DOHH2 (cell line): ENCODE measurements at regions not wholly inside any gene's neighbourhood (a gene's known extent, or its start where the extent isn't known, plus 50 kb on each side); places are given as distances from the start of the nearest gene placed in this dataset.

Experiments used
- CTCF ChIP-seq: fragments of 200-600 bp; sonication (generic); IDR thresholded peaks from one replicate; pipeline ENCODE4 v1.5.1; 2014; ENCODE audit warnings: antibody characterized with exemption, mild to moderate bottlenecking, low read depth, low read length; ENCODE audit not compliant: poor library complexity, severe bottlenecking
- EZH2phosphoT487 ChIP-seq: fragments of 200-600 bp; sonication (generic); IDR thresholded peaks from 2 replicates; pipeline ENCODE4 v1.6.1; 2017; ENCODE audit warnings: borderline replicate concordance, mild to moderate bottlenecking, antibody characterized with exemption, low read length, moderate library complexity, mixed read lengths

DNA sequence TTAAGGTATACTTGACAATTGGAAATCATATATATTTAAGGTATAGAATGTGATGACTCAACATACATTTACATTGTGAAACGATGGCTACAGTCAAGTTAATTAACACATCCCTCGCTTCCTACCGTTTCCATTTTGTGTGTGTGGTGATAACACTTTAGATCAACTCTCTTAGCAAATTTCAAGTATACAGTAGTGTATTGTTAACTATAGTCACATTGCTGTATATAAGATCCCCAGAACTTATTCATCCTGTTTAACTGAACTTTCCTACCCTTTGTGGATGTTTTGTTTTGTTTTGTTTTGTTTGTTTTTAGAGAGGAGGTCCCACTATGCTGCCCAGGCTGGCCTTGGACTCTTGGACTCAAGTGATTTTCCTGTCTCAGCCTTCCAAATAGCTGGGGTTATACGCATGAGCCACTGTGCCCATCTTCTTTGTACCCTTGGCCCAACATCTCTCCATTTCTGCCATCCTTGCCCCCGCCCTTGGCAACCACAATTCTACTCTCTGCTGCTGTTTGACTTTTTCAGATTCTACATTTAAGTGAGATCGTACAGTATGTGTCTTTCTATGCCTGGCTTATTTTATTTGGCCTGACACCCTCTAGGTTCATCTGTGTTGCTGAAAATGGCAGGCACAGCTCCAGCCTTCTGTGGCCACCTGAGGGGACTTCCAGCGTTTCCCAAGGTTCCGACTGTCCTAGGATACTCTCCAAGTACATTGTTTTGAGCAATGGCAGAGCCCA is 90.5 kb upstream of the SNX9 start:
- TF ChIP-seq CTCF, result no peak
- TF ChIP-seq EZH2phosphoT487, result no peak
